ENCODE measurements at regions not wholly inside any gene's neighbourhood (a gene's known extent, or its start where the extent isn't known, plus 50 kb on each side); places are given as distances from the start of the nearest gene placed in this dataset.

- peak; percentile 19 for DNase-seq (ENCODE audit: low read depth)
- no peak for TF ChIP-seq CTCF (IDR thresholded peaks at IDR 0.05; ENCODE audit: insufficient read depth, low read depth, low read length)
- H3K4me3 ChIP-seq (ENCODE audit: low read depth, low read length), result no peak overlapping the region
Observed at GRCh38 chr18:22545066-22545760, 127.5 kb upstream of the CTAGE1 start.

DNA sequence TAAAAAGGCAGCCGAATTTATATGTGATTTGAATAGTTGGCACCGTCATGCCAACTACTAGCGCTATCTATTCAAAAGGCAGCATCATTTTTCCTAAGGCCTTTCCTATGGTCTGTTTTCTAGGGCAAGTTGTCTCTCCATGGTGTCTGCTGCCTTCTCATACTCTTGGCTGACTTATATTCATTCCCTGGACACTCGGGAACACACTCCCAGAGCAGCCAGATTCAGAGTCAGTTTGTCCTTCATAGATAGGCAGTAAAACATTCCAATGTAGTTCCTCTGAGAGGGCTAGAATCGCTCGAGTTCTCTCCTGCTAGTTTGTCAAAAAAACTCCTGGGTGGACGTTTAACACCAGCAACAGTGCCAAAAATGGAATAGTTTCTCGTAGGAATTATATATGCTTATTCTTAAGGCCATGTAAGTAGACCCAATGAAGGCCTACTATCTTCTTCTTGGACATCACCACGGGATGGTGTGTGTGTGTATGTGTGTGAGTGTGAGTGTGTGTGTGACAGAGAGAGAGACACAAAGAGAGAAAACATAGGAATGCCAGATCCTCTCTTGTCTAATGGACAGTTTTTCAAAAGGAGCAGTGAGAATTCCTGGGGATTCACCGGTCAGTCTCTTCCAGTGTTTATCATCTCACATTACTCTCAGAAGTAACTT, 129.3 kb upstream of the CTAGE1 start:
- TF ChIP-seq CTCF (IDR thresholded peaks at IDR 0.05; ENCODE audit: insufficient read depth, low read depth, low read length), result no peak
- H3K4me3 ChIP-seq (ENCODE audit: low read depth, low read length), result no peak overlapping the region
- DNase-seq (ENCODE audit: low read depth), result no peak

- peak; percentile 77 for DNase-seq (ENCODE audit: low read depth)
- TF ChIP-seq CTCF (IDR thresholded peaks at IDR 0.05; ENCODE audit: insufficient read depth, low read depth, low read length), result no peak
- H3K4me3 ChIP-seq (ENCODE audit: low read depth, low read length), result no peak overlapping the region
Observed at GRCh38 chr18:22547807-22548561, 130.3 kb upstream of the CTAGE1 start.

GRCh38 chr18:22549260-22549937, 131.7 kb upstream of the CTAGE1 start:
- no peak overlapping the region for H3K4me3 ChIP-seq (ENCODE audit: low read depth, low read length)
- TF ChIP-seq CTCF (IDR thresholded peaks at IDR 0.05; ENCODE audit: insufficient read depth, low read depth, low read length), result no peak
- no peak for DNase-seq (ENCODE audit: low read depth)

- DNase-seq (ENCODE audit: low read depth), result peak; percentile 8
- H3K4me3 ChIP-seq (ENCODE audit: low read depth, low read length), result no peak overlapping the region
- no peak for TF ChIP-seq CTCF (IDR thresholded peaks at IDR 0.05; ENCODE audit: insufficient read depth, low read depth, low read length)
Observed at GRCh38 chr18:22550366-22550765, 132.7 kb upstream of the CTAGE1 start.

GRCh38 chr18:22550861-22551260, 133.1 kb upstream of the CTAGE1 start:
- TF ChIP-seq CTCF (IDR thresholded peaks at IDR 0.05; ENCODE audit: insufficient read depth, low read depth, low read length), result no peak
- no peak overlapping the region for H3K4me3 ChIP-seq (ENCODE audit: low read depth, low read length)

More at GRCh38 chr18:22550861-22551260, 133.1 kb upstream of the CTAGE1 start:
- peak; percentile 5 for DNase-seq (ENCODE audit: low read depth)
